ENCODE measurements at regions not wholly inside any gene's neighbourhood (a gene's known extent, or its start where the extent isn't known, plus 50 kb on each side); places are given as distances from the start of the nearest gene placed in this dataset.

DNA sequence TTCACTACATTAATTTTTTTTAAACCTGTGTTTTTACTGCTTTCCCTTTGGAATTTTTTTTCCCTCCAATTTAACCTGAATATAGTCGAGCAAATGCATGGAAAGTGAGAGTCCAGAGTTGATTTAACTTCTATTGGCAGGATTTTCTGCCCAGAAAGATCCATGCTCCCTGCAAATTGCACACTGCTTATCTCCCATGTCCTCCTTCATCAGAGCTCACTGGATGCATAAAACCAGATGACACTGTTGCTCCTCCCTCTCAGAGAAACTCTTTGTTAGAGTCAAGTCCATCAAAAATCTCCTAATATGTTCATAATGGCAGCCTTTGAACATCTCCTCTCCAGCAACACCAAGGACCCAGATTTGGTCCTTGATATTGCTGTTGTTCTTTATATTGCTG is 297.0 kb upstream of the SLC24A2 start:
- intact Hi-C loops (cut with DNase I): no loop called here
- H3K4me3 ChIP-seq: no peak overlapping the region
- DNase-seq (no peak), ATAC-seq (no peak)
- no peaks in the 10 kb centered on the region for H3K36me3 ChIP-seq
- TF ChIP-seq, protein P1, sequence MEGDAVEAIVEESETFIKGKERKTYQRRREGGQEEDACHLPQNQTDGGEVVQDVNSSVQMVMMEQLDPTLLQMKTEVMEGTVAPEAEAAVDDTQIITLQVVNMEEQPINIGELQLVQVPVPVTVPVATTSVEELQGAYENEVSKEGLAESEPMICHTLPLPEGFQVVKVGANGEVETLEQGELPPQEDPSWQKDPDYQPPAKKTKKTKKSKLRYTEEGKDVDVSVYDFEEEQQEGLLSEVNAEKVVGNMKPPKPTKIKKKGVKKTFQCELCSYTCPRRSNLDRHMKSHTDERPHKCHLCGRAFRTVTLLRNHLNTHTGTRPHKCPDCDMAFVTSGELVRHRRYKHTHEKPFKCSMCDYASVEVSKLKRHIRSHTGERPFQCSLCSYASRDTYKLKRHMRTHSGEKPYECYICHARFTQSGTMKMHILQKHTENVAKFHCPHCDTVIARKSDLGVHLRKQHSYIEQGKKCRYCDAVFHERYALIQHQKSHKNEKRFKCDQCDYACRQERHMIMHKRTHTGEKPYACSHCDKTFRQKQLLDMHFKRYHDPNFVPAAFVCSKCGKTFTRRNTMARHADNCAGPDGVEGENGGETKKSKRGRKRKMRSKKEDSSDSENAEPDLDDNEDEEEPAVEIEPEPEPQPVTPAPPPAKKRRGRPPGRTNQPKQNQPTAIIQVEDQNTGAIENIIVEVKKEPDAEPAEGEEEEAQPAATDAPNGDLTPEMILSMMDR (IDR thresholded peaks at IDR 0.05): no peak
- no peaks in the 10 kb centered on the region for H3K4me1 ChIP-seq
- H3K27ac ChIP-seq: no peak overlapping the region
- H3K9me3 ChIP-seq: no peaks in the 10 kb centered on the region
- H3K27me3 ChIP-seq (ENCODE audit: low read depth): peaks cover 19% of the 10 kb centered on the region

DNA sequence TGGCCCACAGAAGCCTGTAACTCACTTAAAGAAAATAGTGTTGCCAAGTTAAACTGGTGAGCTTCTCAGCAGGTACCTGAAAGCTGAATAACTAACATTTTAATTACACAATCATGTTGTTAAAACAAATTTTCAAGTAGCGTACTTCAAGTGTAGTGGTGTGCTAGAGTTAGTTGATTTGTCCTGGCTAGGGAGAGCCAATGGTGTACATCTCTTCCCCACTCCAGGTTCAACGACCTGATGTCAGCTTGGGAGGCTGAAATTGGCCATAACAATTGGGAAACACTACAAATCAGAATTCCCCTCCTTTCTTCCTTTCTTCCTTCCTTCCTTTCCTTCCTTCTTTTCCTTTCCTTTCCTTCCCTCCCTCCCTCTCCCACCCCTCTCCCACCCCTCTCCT is 295.3 kb upstream of the SLC24A2 start:
- ATAC-seq (peak; percentile 93 to 95), DNase-seq (no peak)
- no peak overlapping the region for H3K27ac ChIP-seq
- H3K9me3 ChIP-seq: no peaks in the 10 kb centered on the region
- intact Hi-C loops (cut with DNase I): no loop called here
- H3K27me3 ChIP-seq (ENCODE audit: low read depth): peaks cover 17% of the 10 kb centered on the region
- H3K4me1 ChIP-seq: no peaks in the 10 kb centered on the region
- no peak overlapping the region for H3K4me3 ChIP-seq
- TF ChIP-seq, protein P1 (IDR thresholded peaks at IDR 0.05): no peak
- H3K36me3 ChIP-seq: no peaks in the 10 kb centered on the region

DNA sequence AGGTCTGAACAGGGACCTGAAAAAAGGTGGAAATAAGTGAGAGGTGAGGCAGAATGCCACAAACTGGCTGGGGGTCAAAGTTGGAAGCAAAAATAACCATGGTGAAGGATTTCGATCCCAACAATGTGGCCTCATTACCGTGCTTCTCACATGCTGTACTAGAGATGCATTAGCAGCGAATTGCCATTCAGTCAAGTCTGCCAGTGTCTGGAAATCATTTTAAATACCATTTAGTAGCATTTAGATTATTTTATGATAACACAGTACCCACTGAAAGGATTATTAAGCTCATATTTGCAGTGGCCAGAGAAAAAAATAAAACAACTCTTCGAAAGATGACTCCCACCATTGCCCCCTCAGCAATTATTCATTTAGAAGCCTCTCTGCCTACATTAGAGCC is 294.6 kb upstream of the SLC24A2 start:
- H3K4me1 ChIP-seq: no peaks in the 10 kb centered on the region
- ATAC-seq: no peak
- TF ChIP-seq, protein P1 (IDR thresholded peaks at IDR 0.05): no peak
- peaks cover 9% of the 10 kb centered on the region for H3K27me3 ChIP-seq (ENCODE audit: low read depth)
- DNase-seq: no peak
- no peak overlapping the region for H3K4me3 ChIP-seq
- H3K27ac ChIP-seq: no peak overlapping the region
- no peaks in the 10 kb centered on the region for H3K9me3 ChIP-seq
- no peaks in the 10 kb centered on the region for H3K36me3 ChIP-seq
- intact Hi-C loops (cut with DNase I): no loop called here

DNA sequence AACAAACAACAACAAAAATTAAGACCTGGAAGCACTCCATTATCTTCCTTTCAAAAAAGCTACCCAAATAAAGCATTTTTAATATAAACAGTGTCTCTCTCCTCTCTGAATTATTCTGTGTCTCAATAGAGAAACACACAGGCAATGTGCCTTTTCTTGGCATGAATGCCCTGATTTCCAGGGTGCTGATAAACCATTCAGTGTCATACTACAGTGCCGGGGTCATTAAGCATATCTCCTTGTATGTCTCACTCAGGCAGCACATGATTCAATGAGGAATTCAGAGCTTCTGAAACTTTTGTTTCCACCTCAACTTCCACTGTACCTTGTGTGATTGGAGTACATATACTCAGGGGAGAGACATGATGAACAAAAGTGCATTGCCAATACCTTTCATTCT is 294.0 kb upstream of the SLC24A2 start:
- intact Hi-C loops (cut with DNase I): no loop called here
- no peak overlapping the region for H3K27ac ChIP-seq
- H3K4me1 ChIP-seq: no peaks in the 10 kb centered on the region
- DNase-seq (no peak), ATAC-seq (no peak)
- peaks cover 7% of the 10 kb centered on the region for H3K27me3 ChIP-seq (ENCODE audit: low read depth)
- no peaks in the 10 kb centered on the region for H3K36me3 ChIP-seq
- no peaks in the 10 kb centered on the region for H3K9me3 ChIP-seq
- no peak overlapping the region for H3K4me3 ChIP-seq
- TF ChIP-seq, protein P1 (IDR thresholded peaks at IDR 0.05): no peak

DNA sequence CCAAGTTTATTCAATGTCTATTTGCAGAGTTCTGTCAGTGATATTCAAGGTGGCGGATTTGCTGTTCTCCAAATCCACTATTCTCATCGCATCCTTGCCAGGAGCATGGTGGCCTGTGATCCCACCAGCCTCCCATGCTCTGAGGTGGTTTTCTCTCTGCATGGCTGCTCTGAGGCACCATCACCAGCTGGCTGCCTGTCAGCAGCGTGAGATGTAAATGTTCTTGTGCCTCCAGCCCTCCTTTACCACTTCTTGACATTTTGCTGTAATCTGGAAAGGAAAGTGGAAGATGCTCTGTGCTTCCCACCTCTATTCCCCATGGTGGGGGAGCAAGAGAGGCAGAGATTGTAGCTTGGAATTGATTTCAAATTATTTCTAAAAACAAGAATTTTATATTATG is 293.6 kb upstream of the SLC24A2 start:
- TF ChIP-seq, protein P1 (IDR thresholded peaks at IDR 0.05): no peak
- Histone ChIP-seq H3K9me3 (no peaks in the 10 kb centered on the region), H3K4me1 (no peaks in the 10 kb centered on the region), H3K27ac (no peak overlapping the region), H3K36me3 (no peaks in the 10 kb centered on the region), H3K4me3 (no peak overlapping the region), H3K27me3 (ENCODE audit: low read depth) (peaks cover 7% of the 10 kb centered on the region)
- ATAC-seq (no peak), DNase-seq (no peak)
- intact Hi-C loops (cut with DNase I): no loop called here

DNA sequence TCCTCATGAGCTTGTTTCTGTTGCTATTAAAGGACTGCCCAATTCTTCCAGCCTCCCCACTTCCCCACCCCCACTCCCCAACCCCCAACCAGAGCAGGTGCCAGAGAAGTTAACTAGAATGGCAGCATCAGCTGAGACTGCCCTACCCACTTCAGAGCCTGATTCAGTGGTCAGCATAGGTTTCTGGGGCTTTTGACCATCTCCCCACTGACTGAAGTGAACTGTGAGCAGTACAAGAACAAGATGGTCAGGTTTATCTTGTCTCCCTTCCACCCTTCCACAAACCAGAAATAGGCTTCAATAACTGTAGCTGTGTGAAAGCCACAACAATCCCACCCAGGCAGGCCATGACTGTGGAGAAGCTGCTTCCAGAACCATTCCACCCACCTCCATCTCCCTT is 289.4 kb upstream of the SLC24A2 start:
- intact Hi-C loops (cut with DNase I): no loop called here
- TF ChIP-seq, protein P1 (IDR thresholded peaks at IDR 0.05): no peak
- H3K4me1 ChIP-seq: no peaks in the 10 kb centered on the region
- no peak for DNase-seq
- H3K4me3 ChIP-seq: no peak overlapping the region
- ATAC-seq: no peak
- no peaks in the 10 kb centered on the region for H3K9me3 ChIP-seq
- no peak overlapping the region for H3K27ac ChIP-seq
- H3K27me3 ChIP-seq (ENCODE audit: low read depth): peaks cover 7% of the 10 kb centered on the region
- no peaks in the 10 kb centered on the region for H3K36me3 ChIP-seq
